ENCODE measurements at regions not wholly inside any gene's neighbourhood (a gene's known extent, or its start where the extent isn't known, plus 50 kb on each side); places are given as distances from the start of the nearest gene placed in this dataset.
"Not testable (repeated sequence)": the region's sequence is repeated elsewhere in the genome, so short reads cannot be mapped to it uniquely, and the experiment has no call there.

GRCh38 chr16:86718118-86718517 lies 139.8 kb downstream of the FOXL1 start:
- no peak for DNase-seq

- DNase-seq: no peak
Measured at GRCh38 chr16:86722970-86723369, 144.6 kb downstream of the FOXL1 start.

GRCh38 chr16:86723689-86724088 lies 145.3 kb downstream of the FOXL1 start:
- no peak for DNase-seq

- DNase-seq: no peak
Measured at GRCh38 chr16:86725401-86725800, 147.1 kb downstream of the FOXL1 start.

- DNase-seq: no peak
Measured at GRCh38 chr16:86726340-86726739, 148.0 kb downstream of the FOXL1 start.

GRCh38 chr16:86727131-86727530 lies 148.8 kb downstream of the FOXL1 start:
- DNase-seq: no peak

GRCh38 chr16:86727632-86728031 lies 149.3 kb downstream of the FOXL1 start:
- no peak for DNase-seq

- DNase-seq: no peak
Measured at GRCh38 chr16:86729686-86730085, 151.3 kb downstream of the FOXL1 start.

- DNase-seq: no peak
Measured at GRCh38 chr16:86730086-86730485, 151.7 kb downstream of the FOXL1 start.

- no peak for DNase-seq
Measured at GRCh38 chr16:86730597-86730996, 152.2 kb downstream of the FOXL1 start.

- no peak for DNase-seq
Measured at GRCh38 chr16:86732621-86733295, 154.4 kb downstream of the FOXL1 start.

- DNase-seq: no peak
Measured at GRCh38 chr16:86733546-86734254, 155.4 kb downstream of the FOXL1 start.

- DNase-seq: no peak
Measured at GRCh38 chr16:86734543-86735460, 156.5 kb downstream of the FOXL1 start.

- no peak for DNase-seq
Measured at GRCh38 chr16:86735727-86736126, 157.4 kb downstream of the FOXL1 start.

GRCh38 chr16:86736502-86736901 lies 158.2 kb downstream of the FOXL1 start:
- DNase-seq: no peak

GRCh38 chr16:86737083-86737482 lies 158.7 kb downstream of the FOXL1 start:
- no peak for DNase-seq

GRCh38 chr16:86738322-86738721 lies 160.0 kb downstream of the FOXL1 start:
- not testable (repeated sequence) for DNase-seq

- DNase-seq: no peak
Measured at GRCh38 chr16:86739178-86739577, 160.8 kb downstream of the FOXL1 start.

GRCh38 chr16:86739808-86740207 lies 161.5 kb downstream of the FOXL1 start:
- no peak for DNase-seq

GRCh38 chr16:86740298-86740697 lies 161.9 kb downstream of the FOXL1 start:
- no peak for DNase-seq

- no peak for DNase-seq
Measured at GRCh38 chr16:86740906-86741799, 162.8 kb downstream of the FOXL1 start.

- no peak for DNase-seq
Measured at GRCh38 chr16:86747761-86748160, 169.4 kb downstream of the FOXL1 start.
